ENCODE measurements at regions not wholly inside any gene's neighbourhood (a gene's known extent, or its start where the extent isn't known, plus 50 kb on each side); places are given as distances from the start of the nearest gene placed in this dataset.

GRCh38 chr13:85503797-85504196 is 295.4 kb downstream of the SLITRK6 start:
- no peak overlapping the region for H3K9ac ChIP-seq (ENCODE audit: insufficient read depth, low read length)
- peak in 1 of 2 donors; percentile 88 for DNase-seq (ENCODE audit: low read depth in 2 of 2)
- no peak overlapping the region for H3K27ac ChIP-seq (ENCODE audit: insufficient read depth, low read length)
- TF ChIP-seq CTCF (conservative IDR thresholded peaks at IDR 0.05 in 1 of 2, IDR thresholded peaks at IDR 0.05 in 1 of 2; ENCODE audit: low read depth in 1 of 2, low read length in 2 of 2): no peak
- TF ChIP-seq EZH2 (IDR thresholded peaks at IDR 0.05; ENCODE audit: low read length, missing control alignments): no peak
- no peak overlapping the region for H3K4me2 ChIP-seq (ENCODE audit: extremely low read depth, insufficient read depth, low read length)
- H3K4me1 ChIP-seq (ENCODE audit: control insufficient read depth, extremely low read depth, insufficient read depth, low read length): no peaks in the 10 kb centered on the region
- no peak overlapping the region for H3K4me3 ChIP-seq (replicated peaks in 1 of 4; ENCODE audit: control extremely low read depth in 1 of 4, insufficient read depth in 1 of 4, low read depth in 3 of 4, low read length in 4 of 4)
- H3K36me3 ChIP-seq (ENCODE audit: control insufficient read depth, insufficient read depth, low read length): no peaks in the 10 kb centered on the region
- H3K27me3 ChIP-seq (ENCODE audit: control insufficient read depth, insufficient read depth, low read length): no peaks in the 10 kb centered on the region
- H3K79me2 ChIP-seq (ENCODE audit: control insufficient read depth, insufficient read depth, low read length): no peaks in the 10 kb centered on the region
- H3K9me3 ChIP-seq (ENCODE audit: control insufficient read depth, insufficient read depth, low read depth, low read length): no peaks in the 10 kb centered on the region
- no peaks in the 10 kb centered on the region for H4K20me1 ChIP-seq (ENCODE audit: control insufficient read depth, extremely low read depth, insufficient read depth, low read length)
- H2AFZ ChIP-seq (ENCODE audit: low read length): no peak overlapping the region

- H3K27ac ChIP-seq (ENCODE audit: insufficient read depth, low read length): no peak overlapping the region
- no peak overlapping the region for H2AFZ ChIP-seq (ENCODE audit: low read length)
- H3K79me2 ChIP-seq (ENCODE audit: control insufficient read depth, insufficient read depth, low read length): no peaks in the 10 kb centered on the region
- no peaks in the 10 kb centered on the region for H3K36me3 ChIP-seq (ENCODE audit: control insufficient read depth, insufficient read depth, low read length)
- no peaks in the 10 kb centered on the region for H4K20me1 ChIP-seq (ENCODE audit: control insufficient read depth, extremely low read depth, insufficient read depth, low read length)
- no peak overlapping the region for H3K4me2 ChIP-seq (ENCODE audit: extremely low read depth, insufficient read depth, low read length)
- no peak for DNase-seq (ENCODE audit: low read depth in 2 of 2)
- H3K27me3 ChIP-seq (ENCODE audit: control insufficient read depth, insufficient read depth, low read length): no peaks in the 10 kb centered on the region
- TF ChIP-seq CTCF (conservative IDR thresholded peaks at IDR 0.05 in 1 of 2, IDR thresholded peaks at IDR 0.05 in 1 of 2; ENCODE audit: low read depth in 1 of 2, low read length in 2 of 2) (no peak), EZH2 (IDR thresholded peaks at IDR 0.05; ENCODE audit: low read length, missing control alignments) (no peak)
- H3K9me3 ChIP-seq (ENCODE audit: control insufficient read depth, insufficient read depth, low read depth, low read length): no peaks in the 10 kb centered on the region
- no peak overlapping the region for H3K4me3 ChIP-seq (replicated peaks in 1 of 4; ENCODE audit: control extremely low read depth in 1 of 4, insufficient read depth in 1 of 4, low read depth in 3 of 4, low read length in 4 of 4)
- H3K4me1 ChIP-seq (ENCODE audit: control insufficient read depth, extremely low read depth, insufficient read depth, low read length): peaks cover 9% of the 10 kb centered on the region
- H3K9ac ChIP-seq (ENCODE audit: insufficient read depth, low read length): no peak overlapping the region
These were observed 297.6 kb downstream of the SLITRK6 start for GRCh38 chr13:85501616-85502015.

GRCh38 chr13:85500696-85501256 is 298.4 kb downstream of the SLITRK6 start:
- no peaks in the 10 kb centered on the region for H3K9me3 ChIP-seq (ENCODE audit: control insufficient read depth, insufficient read depth, low read depth, low read length)
- no peak for DNase-seq (ENCODE audit: low read depth in 2 of 2)
- H2AFZ ChIP-seq (ENCODE audit: low read length): no peak overlapping the region
- H3K27ac ChIP-seq (ENCODE audit: insufficient read depth, low read length): no peak overlapping the region
- no peak overlapping the region for H3K4me2 ChIP-seq (ENCODE audit: extremely low read depth, insufficient read depth, low read length)
- H3K4me1 ChIP-seq (ENCODE audit: control insufficient read depth, extremely low read depth, insufficient read depth, low read length): peaks cover 9% of the 10 kb centered on the region
- no peak for TF ChIP-seq CTCF (conservative IDR thresholded peaks at IDR 0.05 in 1 of 2, IDR thresholded peaks at IDR 0.05 in 1 of 2; ENCODE audit: low read depth in 1 of 2, low read length in 2 of 2)
- no peak for TF ChIP-seq EZH2 (IDR thresholded peaks at IDR 0.05; ENCODE audit: low read length, missing control alignments)
- no peaks in the 10 kb centered on the region for H3K36me3 ChIP-seq (ENCODE audit: control insufficient read depth, insufficient read depth, low read length)
- H3K79me2 ChIP-seq (ENCODE audit: control insufficient read depth, insufficient read depth, low read length): no peaks in the 10 kb centered on the region
- H3K4me3 ChIP-seq (replicated peaks in 1 of 4; ENCODE audit: control extremely low read depth in 1 of 4, insufficient read depth in 1 of 4, low read depth in 3 of 4, low read length in 4 of 4): no peak overlapping the region
- H3K27me3 ChIP-seq (ENCODE audit: control insufficient read depth, insufficient read depth, low read length): no peaks in the 10 kb centered on the region
- H4K20me1 ChIP-seq (ENCODE audit: control insufficient read depth, extremely low read depth, insufficient read depth, low read length): no peaks in the 10 kb centered on the region
- no peak overlapping the region for H3K9ac ChIP-seq (ENCODE audit: insufficient read depth, low read length)
